ENCODE measurements at regions not wholly inside any gene's neighbourhood (a gene's known extent, or its start where the extent isn't known, plus 50 kb on each side); places are given as distances from the start of the nearest gene placed in this dataset.

GRCh38 chr22:22185844-22186499 is 58.6 kb upstream of the VPREB1 start:
- H2AFZ ChIP-seq (ENCODE audit: low read depth), result no peak overlapping the region
- H3K36me3 ChIP-seq (ENCODE audit: insufficient read depth), result no peaks in the 10 kb centered on the region
- H3K4me3 ChIP-seq (IDR thresholded peaks at IDR 0.05; ENCODE audit: insufficient read depth, low read depth, low read length), result no peak overlapping the region
- H3K4me2 ChIP-seq, result no peak overlapping the region
- no peaks in the 10 kb centered on the region for H4K20me1 ChIP-seq (ENCODE audit: insufficient read depth)
- H3K79me2 ChIP-seq (ENCODE audit: insufficient read depth, low read depth), result no peaks in the 10 kb centered on the region
- TF ChIP-seq, protein P1, sequence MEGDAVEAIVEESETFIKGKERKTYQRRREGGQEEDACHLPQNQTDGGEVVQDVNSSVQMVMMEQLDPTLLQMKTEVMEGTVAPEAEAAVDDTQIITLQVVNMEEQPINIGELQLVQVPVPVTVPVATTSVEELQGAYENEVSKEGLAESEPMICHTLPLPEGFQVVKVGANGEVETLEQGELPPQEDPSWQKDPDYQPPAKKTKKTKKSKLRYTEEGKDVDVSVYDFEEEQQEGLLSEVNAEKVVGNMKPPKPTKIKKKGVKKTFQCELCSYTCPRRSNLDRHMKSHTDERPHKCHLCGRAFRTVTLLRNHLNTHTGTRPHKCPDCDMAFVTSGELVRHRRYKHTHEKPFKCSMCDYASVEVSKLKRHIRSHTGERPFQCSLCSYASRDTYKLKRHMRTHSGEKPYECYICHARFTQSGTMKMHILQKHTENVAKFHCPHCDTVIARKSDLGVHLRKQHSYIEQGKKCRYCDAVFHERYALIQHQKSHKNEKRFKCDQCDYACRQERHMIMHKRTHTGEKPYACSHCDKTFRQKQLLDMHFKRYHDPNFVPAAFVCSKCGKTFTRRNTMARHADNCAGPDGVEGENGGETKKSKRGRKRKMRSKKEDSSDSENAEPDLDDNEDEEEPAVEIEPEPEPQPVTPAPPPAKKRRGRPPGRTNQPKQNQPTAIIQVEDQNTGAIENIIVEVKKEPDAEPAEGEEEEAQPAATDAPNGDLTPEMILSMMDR (conservative IDR thresholded peaks at IDR 0.05; ENCODE audit: low read depth, low read length), result no peak
- no peaks in the 10 kb centered on the region for H3K4me1 ChIP-seq (ENCODE audit: low read depth, poor library complexity, severe bottlenecking)
- no peak overlapping the region for H3K27ac ChIP-seq
- H3K9ac ChIP-seq, result no peak overlapping the region
- H3K27me3 ChIP-seq (ENCODE audit: insufficient read depth, low read depth), result no peaks in the 10 kb centered on the region

GRCh38 chr22:22185217-22185616 is 59.4 kb upstream of the VPREB1 start:
- H2AFZ ChIP-seq (ENCODE audit: low read depth), result no peak overlapping the region
- H3K9ac ChIP-seq, result no peak overlapping the region
- H3K27me3 ChIP-seq (ENCODE audit: insufficient read depth, low read depth), result no peaks in the 10 kb centered on the region
- H3K36me3 ChIP-seq (ENCODE audit: insufficient read depth), result no peaks in the 10 kb centered on the region
- H3K4me1 ChIP-seq (ENCODE audit: low read depth, poor library complexity, severe bottlenecking), result no peaks in the 10 kb centered on the region
- no peaks in the 10 kb centered on the region for H4K20me1 ChIP-seq (ENCODE audit: insufficient read depth)
- no peaks in the 10 kb centered on the region for H3K79me2 ChIP-seq (ENCODE audit: insufficient read depth, low read depth)
- TF ChIP-seq, protein P1 (conservative IDR thresholded peaks at IDR 0.05; ENCODE audit: low read depth, low read length), result no peak
- H3K27ac ChIP-seq, result no peak overlapping the region
- H3K4me3 ChIP-seq (IDR thresholded peaks at IDR 0.05; ENCODE audit: insufficient read depth, low read depth, low read length), result no peak overlapping the region
- no peak overlapping the region for H3K4me2 ChIP-seq

- H4K20me1 ChIP-seq (ENCODE audit: insufficient read depth), result no peaks in the 10 kb centered on the region
- H3K36me3 ChIP-seq (ENCODE audit: insufficient read depth), result no peaks in the 10 kb centered on the region
- H2AFZ ChIP-seq (ENCODE audit: low read depth), result no peak overlapping the region
- H3K4me2 ChIP-seq, result no peak overlapping the region
- no peak overlapping the region for H3K27ac ChIP-seq
- H3K4me1 ChIP-seq (ENCODE audit: low read depth, poor library complexity, severe bottlenecking), result no peaks in the 10 kb centered on the region
- H3K9ac ChIP-seq, result no peak overlapping the region
- no peak overlapping the region for H3K4me3 ChIP-seq (IDR thresholded peaks at IDR 0.05; ENCODE audit: insufficient read depth, low read depth, low read length)
- no peaks in the 10 kb centered on the region for H3K79me2 ChIP-seq (ENCODE audit: insufficient read depth, low read depth)
- no peaks in the 10 kb centered on the region for H3K27me3 ChIP-seq (ENCODE audit: insufficient read depth, low read depth)
- TF ChIP-seq, protein P1 (conservative IDR thresholded peaks at IDR 0.05; ENCODE audit: low read depth, low read length), result no peak
Measured at GRCh38 chr22:22184277-22184807, 60.2 kb upstream of the VPREB1 start.

DNA sequence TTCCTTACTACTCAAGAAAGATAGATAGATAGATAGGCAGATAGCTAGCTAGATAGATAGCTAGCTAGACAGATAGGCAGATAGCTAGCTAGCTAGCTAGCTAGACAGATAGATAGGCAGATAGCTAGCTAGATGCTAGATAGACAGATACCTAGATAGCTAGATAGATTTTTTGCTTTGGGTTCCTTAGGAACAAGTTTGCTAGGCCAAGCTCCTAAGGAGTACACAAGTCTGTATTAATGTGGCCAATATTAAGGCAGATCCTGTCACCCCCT is 61.7 kb upstream of the VPREB1 start:
- Histone ChIP-seq H3K27me3 (ENCODE audit: insufficient read depth, low read depth) (no peaks in the 10 kb centered on the region), H3K4me3 (IDR thresholded peaks at IDR 0.05; ENCODE audit: insufficient read depth, low read depth, low read length) (no peak overlapping the region), H3K36me3 (ENCODE audit: insufficient read depth) (no peaks in the 10 kb centered on the region), H3K4me1 (ENCODE audit: low read depth, poor library complexity, severe bottlenecking) (no peaks in the 10 kb centered on the region), H3K9ac (no peak overlapping the region), H2AFZ (ENCODE audit: low read depth) (no peak overlapping the region), H3K79me2 (ENCODE audit: insufficient read depth, low read depth) (no peaks in the 10 kb centered on the region), H3K27ac (no peak overlapping the region), H4K20me1 (ENCODE audit: insufficient read depth) (no peaks in the 10 kb centered on the region), H3K4me2 (no peak overlapping the region)
- TF ChIP-seq, protein P1 (conservative IDR thresholded peaks at IDR 0.05; ENCODE audit: low read depth, low read length), result no peak
